Fibroblast of villous mesenchyme (primary cell): ENCODE measurements at regions not wholly inside any gene's neighbourhood (a gene's known extent, or its start where the extent isn't known, plus 50 kb on each side); places are given as distances from the start of the nearest gene placed in this dataset.
"Not testable (repeated sequence)": the region's sequence is repeated elsewhere in the genome, so short reads cannot be mapped to it uniquely, and the experiment has no call there.

Source experiments
- DNase-seq: peaks from one replicate; pipeline ENCODE4 v3.0.0-alpha.2; 2010; ENCODE audit warnings: low read depth
- H3K4me3 ChIP-seq: 2 replicates; pipeline ENCODE4 v1.5.1; 2011; ENCODE audit warnings: low read depth, mild to moderate bottlenecking, low read length
- TF ChIP-seq, protein P1 (sequence below): IDR thresholded peaks from 2 replicates; pipeline ENCODE4 v1.5.1; 2012; ENCODE audit warnings: low read depth, mild to moderate bottlenecking, low read length; ENCODE audit not compliant: insufficient read depth

DNA sequence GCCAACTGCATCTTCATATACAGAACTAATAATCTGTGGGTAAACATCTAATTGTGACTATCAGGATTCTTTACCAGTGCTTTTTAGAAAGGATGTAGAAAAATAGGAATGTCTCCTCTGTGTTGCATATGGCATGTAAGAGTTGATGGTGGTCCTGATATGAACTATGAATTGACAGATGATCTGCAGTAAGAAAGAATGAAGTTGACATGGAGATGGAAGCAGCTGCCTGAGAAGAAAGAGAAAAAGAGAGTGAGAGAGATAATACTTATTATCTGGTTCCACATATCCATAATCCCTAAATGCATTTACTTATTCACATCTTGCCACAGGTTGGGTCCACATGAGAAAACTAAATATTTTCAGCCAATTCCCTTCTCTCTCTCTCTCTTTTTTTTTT is 1022.9 kb downstream of the SLC6A15 start:
- no peak overlapping the region for H3K4me3 ChIP-seq
- TF ChIP-seq, protein P1, sequence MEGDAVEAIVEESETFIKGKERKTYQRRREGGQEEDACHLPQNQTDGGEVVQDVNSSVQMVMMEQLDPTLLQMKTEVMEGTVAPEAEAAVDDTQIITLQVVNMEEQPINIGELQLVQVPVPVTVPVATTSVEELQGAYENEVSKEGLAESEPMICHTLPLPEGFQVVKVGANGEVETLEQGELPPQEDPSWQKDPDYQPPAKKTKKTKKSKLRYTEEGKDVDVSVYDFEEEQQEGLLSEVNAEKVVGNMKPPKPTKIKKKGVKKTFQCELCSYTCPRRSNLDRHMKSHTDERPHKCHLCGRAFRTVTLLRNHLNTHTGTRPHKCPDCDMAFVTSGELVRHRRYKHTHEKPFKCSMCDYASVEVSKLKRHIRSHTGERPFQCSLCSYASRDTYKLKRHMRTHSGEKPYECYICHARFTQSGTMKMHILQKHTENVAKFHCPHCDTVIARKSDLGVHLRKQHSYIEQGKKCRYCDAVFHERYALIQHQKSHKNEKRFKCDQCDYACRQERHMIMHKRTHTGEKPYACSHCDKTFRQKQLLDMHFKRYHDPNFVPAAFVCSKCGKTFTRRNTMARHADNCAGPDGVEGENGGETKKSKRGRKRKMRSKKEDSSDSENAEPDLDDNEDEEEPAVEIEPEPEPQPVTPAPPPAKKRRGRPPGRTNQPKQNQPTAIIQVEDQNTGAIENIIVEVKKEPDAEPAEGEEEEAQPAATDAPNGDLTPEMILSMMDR: no peak
- no peak for DNase-seq

DNA sequence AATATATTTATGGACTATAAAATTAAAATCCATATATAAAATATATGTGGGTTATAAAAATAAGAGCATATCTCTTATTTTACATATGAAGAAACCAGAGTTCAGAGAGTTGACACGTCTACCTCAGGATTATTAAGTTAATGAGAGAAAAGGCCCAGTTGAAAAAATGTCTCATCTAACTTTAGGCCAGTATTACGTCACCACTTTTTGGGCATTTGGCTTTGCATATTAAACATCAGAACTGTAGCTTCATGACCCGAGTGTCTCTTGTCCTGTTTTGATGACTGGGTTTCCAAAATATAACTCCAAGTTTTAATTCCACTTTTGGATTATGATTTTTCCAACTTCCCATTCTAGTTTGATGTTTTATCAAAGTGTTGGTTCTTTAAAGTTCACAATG is 1026.1 kb downstream of the SLC6A15 start:
- TF ChIP-seq, protein P1: no peak
- H3K4me3 ChIP-seq: no peak overlapping the region
- no peak for DNase-seq

GRCh38 chr12:83870921-83871599 is 1041.5 kb downstream of the SLC6A15 start:
- not testable (repeated sequence) for DNase-seq, H3K4me3 ChIP-seq

DNA sequence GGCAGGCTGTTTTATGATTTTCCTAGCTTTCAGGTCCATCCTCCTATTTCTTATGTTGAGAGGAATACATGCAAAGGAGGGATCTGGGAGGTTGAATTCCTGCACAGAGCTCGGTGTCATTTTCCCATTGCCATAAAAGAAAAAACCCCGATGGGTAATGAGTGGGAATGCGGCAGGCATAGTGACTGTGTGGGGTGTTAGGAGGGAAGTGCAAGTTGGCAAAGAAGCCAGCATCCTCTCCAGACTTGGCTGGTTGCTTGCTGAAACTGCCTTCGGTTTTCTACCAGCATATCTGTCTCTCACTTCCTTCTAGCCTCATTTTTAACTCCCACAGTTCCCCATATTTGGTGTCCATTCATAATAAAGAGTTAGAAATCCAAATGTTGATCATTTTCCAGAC is 1046.1 kb downstream of the SLC6A15 start:
- no peak overlapping the region for H3K4me3 ChIP-seq

DNA sequence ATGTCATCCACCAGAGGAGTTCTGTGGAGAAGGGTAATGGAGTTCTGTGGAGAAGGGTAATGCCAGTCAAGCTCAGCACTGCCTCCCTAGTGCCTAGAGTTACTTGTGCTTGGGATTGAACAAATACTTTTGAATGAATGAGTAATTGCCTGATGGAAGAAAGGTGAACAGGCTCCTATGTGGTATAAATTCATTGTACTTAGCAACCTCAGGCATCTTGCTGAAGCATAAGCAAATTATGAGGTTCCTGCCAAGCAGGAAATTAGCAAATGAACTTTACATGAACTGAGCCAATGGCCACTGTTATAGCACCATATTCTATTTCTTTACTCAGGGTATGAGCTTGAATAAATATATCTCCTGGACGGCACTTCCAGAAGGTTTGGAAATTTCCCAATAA is 1047.2 kb downstream of the SLC6A15 start:
- DNase-seq: no peak
- TF ChIP-seq, protein P1: no peak
- no peak overlapping the region for H3K4me3 ChIP-seq

More for the DNA sequence above, 1046.1 kb downstream of the SLC6A15 start:
- no peak for DNase-seq
- TF ChIP-seq, protein P1: no peak

DNA sequence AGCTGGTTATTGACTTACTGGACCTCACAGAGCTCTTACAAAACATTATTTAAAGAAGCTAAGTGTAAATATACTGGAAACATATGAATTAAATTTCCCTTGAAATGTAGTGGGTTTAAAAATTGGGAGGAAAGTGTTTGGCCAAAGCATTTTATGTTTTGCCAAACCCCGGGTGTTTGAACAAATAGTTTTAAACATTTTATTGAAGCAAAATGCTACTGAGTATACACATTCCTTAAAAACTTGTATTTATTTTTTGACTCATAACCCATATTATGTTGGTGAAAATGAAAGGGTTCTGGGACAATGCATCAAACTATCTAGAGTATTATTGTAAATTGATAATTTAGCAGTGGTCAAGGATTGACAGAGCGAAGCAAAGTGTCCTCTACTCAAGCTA is 1048.5 kb downstream of the SLC6A15 start:
- no peak overlapping the region for H3K4me3 ChIP-seq
- DNase-seq: no peak
- TF ChIP-seq, protein P1: no peak

GRCh38 chr12:83859021-83859420 is 1053.6 kb downstream of the SLC6A15 start:
- TF ChIP-seq, protein P1: no peak
- no peak for DNase-seq
- no peak overlapping the region for H3K4me3 ChIP-seq
